ENCODE measurements at regions not wholly inside any gene's neighbourhood (a gene's known extent, or its start where the extent isn't known, plus 50 kb on each side); places are given as distances from the start of the nearest gene placed in this dataset.

DNA sequence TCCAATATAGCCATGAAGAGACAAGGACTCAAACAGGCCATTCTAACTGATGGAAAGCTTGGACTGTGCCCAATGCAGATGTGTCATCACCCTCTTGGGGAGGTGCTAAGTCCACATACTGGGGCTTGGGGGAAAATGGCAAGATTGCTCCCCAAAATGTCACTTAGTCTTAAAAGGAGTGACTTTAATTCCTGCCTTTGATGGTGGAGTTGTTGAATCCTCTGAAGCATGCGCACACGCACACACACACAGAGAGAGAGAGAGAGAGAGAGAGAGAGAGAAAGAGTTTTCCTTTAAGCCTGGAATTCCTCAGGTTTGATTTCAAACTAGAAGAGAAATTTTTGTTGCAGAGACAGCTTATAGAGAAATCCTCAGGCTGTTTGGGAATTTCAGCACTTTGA lies 161.9 kb upstream of the GAS1 start:
- no peak overlapping the region for H2AFZ ChIP-seq (ENCODE audit: low read depth, low read length, poor library complexity, severe bottlenecking)
- no peak overlapping the region for H3K4me2 ChIP-seq (ENCODE audit: low read length)
- intact Hi-C loops (cut with micrococcal nuclease) = no loop called here
- no peaks in the 10 kb centered on the region for H4K20me1 ChIP-seq (ENCODE audit: insufficient read depth)
- no peak overlapping the region for H3K9ac ChIP-seq (ENCODE audit: low read length)
- ATAC-seq (no peak), DNase-seq (ENCODE audit: low read depth, low spot score) (no peak)
- H3K36me3 ChIP-seq (ENCODE audit: control insufficient read depth in 1 of 2, insufficient read depth in 2 of 2, low read length in 2 of 2) = no peaks in the 10 kb centered on the region
- H3K4me1 ChIP-seq (ENCODE audit: control insufficient read depth in 1 of 2, insufficient read depth in 2 of 2, low read length in 2 of 2) = no peaks in the 10 kb centered on the region
- RAD21 ChIA-PET (ENCODE audit: low non-redundant PET in 1 of 2, low total read pairs in 2 of 2, uncharacterized antibody in 2 of 2, unreplicated experiment in 2 of 2) = no interaction called here
- TF ChIP-seq ELF1 (IDR thresholded peaks at IDR 0.05; ENCODE audit: borderline replicate concordance, low read depth) = no peak
- no peak for TF ChIP-seq EZH2 (IDR thresholded peaks at IDR 0.05)
- TF ChIP-seq EGR1 (IDR thresholded peaks at IDR 0.05; ENCODE audit: low read depth) = no peak
- TF ChIP-seq, protein P1, sequence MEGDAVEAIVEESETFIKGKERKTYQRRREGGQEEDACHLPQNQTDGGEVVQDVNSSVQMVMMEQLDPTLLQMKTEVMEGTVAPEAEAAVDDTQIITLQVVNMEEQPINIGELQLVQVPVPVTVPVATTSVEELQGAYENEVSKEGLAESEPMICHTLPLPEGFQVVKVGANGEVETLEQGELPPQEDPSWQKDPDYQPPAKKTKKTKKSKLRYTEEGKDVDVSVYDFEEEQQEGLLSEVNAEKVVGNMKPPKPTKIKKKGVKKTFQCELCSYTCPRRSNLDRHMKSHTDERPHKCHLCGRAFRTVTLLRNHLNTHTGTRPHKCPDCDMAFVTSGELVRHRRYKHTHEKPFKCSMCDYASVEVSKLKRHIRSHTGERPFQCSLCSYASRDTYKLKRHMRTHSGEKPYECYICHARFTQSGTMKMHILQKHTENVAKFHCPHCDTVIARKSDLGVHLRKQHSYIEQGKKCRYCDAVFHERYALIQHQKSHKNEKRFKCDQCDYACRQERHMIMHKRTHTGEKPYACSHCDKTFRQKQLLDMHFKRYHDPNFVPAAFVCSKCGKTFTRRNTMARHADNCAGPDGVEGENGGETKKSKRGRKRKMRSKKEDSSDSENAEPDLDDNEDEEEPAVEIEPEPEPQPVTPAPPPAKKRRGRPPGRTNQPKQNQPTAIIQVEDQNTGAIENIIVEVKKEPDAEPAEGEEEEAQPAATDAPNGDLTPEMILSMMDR (IDR thresholded peaks at IDR 0.05 in 2 of 3, conservative IDR thresholded peaks at IDR 0.05 in 1 of 3; ENCODE audit: borderline replicate concordance in 1 of 3, insufficient read depth in 1 of 3, low read depth in 2 of 3, low read length in 2 of 3) = no peak
- TF ChIP-seq CEBPB (IDR thresholded peaks at IDR 0.05; ENCODE audit: low read depth) = no peak
- TF ChIP-seq SIN3A (IDR thresholded peaks at IDR 0.05; ENCODE audit: low read depth) = no peak
- TF ChIP-seq, protein P2, sequence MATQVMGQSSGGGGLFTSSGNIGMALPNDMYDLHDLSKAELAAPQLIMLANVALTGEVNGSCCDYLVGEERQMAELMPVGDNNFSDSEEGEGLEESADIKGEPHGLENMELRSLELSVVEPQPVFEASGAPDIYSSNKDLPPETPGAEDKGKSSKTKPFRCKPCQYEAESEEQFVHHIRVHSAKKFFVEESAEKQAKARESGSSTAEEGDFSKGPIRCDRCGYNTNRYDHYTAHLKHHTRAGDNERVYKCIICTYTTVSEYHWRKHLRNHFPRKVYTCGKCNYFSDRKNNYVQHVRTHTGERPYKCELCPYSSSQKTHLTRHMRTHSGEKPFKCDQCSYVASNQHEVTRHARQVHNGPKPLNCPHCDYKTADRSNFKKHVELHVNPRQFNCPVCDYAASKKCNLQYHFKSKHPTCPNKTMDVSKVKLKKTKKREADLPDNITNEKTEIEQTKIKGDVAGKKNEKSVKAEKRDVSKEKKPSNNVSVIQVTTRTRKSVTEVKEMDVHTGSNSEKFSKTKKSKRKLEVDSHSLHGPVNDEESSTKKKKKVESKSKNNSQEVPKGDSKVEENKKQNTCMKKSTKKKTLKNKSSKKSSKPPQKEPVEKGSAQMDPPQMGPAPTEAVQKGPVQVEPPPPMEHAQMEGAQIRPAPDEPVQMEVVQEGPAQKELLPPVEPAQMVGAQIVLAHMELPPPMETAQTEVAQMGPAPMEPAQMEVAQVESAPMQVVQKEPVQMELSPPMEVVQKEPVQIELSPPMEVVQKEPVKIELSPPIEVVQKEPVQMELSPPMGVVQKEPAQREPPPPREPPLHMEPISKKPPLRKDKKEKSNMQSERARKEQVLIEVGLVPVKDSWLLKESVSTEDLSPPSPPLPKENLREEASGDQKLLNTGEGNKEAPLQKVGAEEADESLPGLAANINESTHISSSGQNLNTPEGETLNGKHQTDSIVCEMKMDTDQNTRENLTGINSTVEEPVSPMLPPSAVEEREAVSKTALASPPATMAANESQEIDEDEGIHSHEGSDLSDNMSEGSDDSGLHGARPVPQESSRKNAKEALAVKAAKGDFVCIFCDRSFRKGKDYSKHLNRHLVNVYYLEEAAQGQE (IDR thresholded peaks at IDR 0.05; ENCODE audit: low read depth) = no peak
- TF ChIP-seq SP1 (IDR thresholded peaks at IDR 0.05; ENCODE audit: low read depth) = no peak
- TF ChIP-seq, protein P3, sequence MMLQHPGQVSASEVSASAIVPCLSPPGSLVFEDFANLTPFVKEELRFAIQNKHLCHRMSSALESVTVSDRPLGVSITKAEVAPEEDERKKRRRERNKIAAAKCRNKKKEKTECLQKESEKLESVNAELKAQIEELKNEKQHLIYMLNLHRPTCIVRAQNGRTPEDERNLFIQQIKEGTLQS (IDR thresholded peaks at IDR 0.05) = no peak
- TF ChIP-seq POLR2A (IDR thresholded peaks at IDR 0.05; ENCODE audit: borderline replicate concordance, extremely low read depth, insufficient read depth, insufficient read length) = no peak
- no peak for TF ChIP-seq CBX3 (IDR thresholded peaks at IDR 0.05; ENCODE audit: low read depth)
- TF ChIP-seq, protein P4, sequence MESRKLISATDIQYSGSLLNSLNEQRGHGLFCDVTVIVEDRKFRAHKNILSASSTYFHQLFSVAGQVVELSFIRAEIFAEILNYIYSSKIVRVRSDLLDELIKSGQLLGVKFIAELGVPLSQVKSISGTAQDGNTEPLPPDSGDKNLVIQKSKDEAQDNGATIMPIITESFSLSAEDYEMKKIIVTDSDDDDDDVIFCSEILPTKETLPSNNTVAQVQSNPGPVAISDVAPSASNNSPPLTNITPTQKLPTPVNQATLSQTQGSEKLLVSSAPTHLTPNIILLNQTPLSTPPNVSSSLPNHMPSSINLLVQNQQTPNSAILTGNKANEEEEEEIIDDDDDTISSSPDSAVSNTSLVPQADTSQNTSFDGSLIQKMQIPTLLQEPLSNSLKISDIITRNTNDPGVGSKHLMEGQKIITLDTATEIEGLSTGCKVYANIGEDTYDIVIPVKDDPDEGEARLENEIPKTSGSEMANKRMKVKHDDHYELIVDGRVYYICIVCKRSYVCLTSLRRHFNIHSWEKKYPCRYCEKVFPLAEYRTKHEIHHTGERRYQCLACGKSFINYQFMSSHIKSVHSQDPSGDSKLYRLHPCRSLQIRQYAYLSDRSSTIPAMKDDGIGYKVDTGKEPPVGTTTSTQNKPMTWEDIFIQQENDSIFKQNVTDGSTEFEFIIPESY (IDR thresholded peaks at IDR 0.05; ENCODE audit: extremely low read depth, insufficient replicate concordance, low read length) = no peak
- CTCF ChIA-PET = no interaction called here
- BruUV-seq (replicated peaks) = no TSS peak
- H3K9me2 ChIP-seq (ENCODE audit: insufficient read depth) = no peaks in the 10 kb centered on the region
- POLR2A ChIA-PET = no interaction called here
- H3K9me3 ChIP-seq (ENCODE audit: control insufficient read depth in 1 of 2, insufficient read depth in 1 of 2, low read depth in 1 of 2, low read length in 2 of 2) = no peaks in the 10 kb centered on the region
- peaks cover 26% of the 10 kb centered on the region for H3K27me3 ChIP-seq (ENCODE audit: insufficient read depth, low read length)
- H3K4me3 ChIP-seq (replicated peaks in 1 of 2; ENCODE audit: low read depth in 1 of 2, low read length in 2 of 2) = no peak overlapping the region
- no peak overlapping the region for H3K27ac ChIP-seq (ENCODE audit: low read depth, low read length)
- H3K79me2 ChIP-seq (ENCODE audit: insufficient read depth, low read length) = no peaks in the 10 kb centered on the region

Data from HCT116 (cell line).